IPS DF 4.7 (cell line): ENCODE measurements at regions not wholly inside any gene's neighbourhood (a gene's known extent, or its start where the extent isn't known, plus 50 kb on each side); places are given as distances from the start of the nearest gene placed in this dataset.
"Not testable (repeated sequence)": the region's sequence is repeated elsewhere in the genome, so short reads cannot be mapped to it uniquely, and the experiment has no call there.

ENCODE experiments used
- DNase-seq: peaks from one replicate; pipeline ENCODE4 v3.0.0-alpha.2; 2013; ENCODE audit warnings: low spot score; ENCODE audit errors: extremely low read depth

DNA sequence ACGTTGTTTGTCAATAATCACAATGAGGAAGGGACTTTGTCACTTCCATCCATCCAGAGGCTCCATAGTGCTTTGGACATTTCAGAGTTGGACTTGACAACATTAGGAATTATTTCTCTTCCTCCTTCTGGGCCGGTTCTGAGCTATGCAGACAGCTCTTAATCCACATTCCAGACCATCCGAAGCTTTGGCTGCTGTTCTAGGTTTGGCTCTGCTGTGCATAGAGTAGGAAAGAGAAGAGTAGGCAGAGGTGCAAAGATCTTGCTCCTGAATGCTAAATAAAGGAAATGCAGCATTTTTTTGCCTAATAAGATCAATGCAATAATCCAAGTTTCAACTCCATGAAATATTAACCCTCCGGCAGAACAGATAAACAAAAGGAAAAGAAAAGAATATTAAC, 216.3 kb upstream of the PRNP start:
- DNase-seq: no peak

DNA sequence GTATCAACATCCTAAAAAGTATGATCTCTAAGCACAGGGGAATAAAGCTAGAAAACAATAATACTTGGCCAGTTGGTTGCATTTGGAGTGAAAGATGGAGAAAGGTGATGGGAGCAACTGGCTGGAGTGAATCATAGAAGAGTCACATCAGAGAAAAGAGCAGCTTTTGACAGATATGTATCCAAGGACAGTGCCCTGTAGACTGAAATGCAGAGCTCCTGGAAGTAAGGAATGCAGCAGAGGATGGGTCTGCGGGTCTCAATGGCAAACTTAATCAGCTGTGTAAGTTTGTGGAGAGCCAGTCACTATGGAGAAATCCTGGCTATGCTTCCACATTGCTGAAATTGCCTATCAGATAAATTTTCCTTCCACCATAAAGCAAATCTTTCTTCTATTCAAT, 218.1 kb upstream of the PRNP start:
- no peak for DNase-seq

- DNase-seq: no peak
Observed at GRCh38 chr20:4465855-4466545, 216.9 kb upstream of the ADRA1D start.

DNA sequence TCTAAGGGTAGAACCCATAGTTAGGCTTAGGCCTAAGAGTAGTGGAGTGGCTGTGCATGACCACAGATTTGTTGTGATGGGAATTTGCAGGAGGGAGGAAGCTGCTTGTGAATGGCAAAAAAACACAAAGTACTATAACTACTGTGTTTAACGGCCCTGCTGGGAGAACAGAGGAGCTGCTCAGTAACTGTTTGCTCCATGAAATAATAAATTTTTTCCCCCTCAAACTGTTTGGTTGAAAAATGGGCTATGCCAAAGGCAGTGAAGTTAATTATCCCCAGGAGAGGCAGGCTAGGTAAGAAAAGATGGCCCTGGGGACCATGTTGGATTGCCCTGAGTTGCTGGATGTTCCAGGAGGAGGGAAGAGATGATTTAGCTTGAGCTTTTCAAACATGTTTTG, 216.1 kb upstream of the ADRA1D start:
- DNase-seq: no peak

DNA sequence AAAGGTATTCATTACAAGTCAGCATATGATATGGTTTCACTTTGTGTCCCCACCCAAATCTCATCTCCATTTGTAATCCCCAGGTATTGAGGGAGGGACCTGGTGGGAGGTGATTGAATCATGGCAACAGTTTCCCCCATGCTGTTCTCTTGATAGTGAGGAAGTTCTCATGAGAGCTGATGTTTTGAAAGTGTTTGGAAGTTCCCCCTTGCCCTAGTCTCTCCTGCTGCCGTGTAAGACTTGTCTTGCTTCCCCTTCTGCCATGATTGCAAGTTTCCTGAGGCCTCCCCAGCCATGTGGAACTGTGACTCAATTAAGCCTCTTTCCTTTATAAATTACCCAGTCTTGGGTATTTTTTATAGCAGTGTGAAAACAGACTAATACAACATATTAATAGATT, 213.7 kb upstream of the ADRA1D start:
- DNase-seq: not testable (repeated sequence)

DNA sequence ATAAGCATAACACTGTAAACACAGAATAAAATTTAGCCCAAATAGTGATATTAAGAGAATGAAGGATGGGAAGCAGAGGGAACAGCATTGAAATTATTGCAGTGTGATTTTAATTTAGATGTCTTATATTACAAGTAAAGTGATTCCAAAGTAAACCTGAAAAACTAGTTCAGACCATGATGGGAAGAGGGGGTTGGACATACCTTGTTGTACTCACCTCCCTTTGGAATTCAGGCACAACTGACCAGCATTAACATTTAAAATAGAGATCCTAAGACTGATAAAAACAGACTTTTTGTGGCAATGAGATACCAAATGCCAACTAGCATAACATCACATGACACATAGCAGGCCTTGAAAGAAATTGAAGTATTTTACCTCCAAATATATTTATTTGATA, 210.0 kb upstream of the ADRA1D start:
- DNase-seq: no peak

DNA sequence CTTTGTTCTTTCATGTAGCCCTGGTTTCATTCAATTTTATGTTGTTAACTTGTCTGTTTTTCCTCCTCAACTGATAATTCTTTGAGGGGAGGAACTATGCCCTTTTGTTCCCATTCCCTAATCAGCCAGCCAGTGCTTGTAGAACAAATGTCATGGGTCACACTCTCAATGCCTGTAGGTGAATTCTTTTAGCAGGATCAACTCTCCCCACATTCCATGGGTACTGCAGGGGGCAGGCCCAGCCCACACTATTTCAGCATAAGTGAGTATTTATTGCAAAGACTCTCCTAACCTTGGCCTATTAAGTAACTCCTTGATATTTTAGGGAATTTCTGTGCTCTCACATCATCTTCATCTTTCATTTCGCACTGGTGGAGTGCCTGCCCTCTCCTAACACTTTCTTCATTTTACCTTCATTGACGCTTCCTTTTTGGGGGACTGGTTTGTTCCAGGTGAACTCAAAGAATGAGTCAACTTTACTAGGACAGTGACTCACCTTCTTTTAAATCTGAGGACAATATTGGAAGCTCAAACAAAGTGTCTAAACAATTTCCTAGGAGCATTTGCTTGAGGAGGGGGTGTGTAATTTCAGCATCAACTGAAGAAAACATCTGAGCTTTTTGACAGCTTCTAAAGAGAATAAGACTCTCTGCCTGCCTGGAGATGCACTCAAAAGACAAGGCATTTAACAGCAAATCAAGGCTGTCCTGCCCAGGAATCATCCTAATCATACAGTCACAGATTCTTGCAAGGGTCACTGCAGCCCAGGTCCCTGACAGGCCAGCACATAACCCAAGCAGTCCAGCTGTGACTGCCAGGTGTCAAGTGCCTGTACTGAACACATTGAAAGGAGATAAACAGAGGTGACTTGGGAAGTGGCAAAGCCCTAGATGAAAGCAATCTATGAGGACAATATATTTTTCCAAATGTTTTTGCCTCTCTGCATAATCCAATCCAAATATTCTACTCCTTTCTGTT, 208.8 kb upstream of the ADRA1D start:
- DNase-seq: no peak

DNA sequence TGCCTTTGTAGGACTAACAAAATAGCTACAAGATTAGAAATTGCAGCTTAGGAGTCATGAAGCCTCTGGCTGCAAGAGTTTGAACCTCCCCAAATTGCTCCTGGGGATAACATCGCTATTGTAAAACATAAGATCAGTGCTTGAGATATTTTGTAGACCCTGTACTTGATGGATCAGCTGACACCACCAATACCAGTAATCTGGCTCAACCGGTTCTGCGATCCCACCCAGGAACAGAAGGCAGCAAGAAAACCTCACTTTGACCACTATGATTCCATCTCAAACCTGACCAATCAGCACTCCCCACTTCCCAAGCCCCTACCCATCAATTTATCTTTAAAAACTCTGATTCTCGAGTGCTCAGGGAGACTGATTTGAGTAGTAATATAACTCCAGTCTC, 206.9 kb upstream of the ADRA1D start:
- no peak for DNase-seq

DNA sequence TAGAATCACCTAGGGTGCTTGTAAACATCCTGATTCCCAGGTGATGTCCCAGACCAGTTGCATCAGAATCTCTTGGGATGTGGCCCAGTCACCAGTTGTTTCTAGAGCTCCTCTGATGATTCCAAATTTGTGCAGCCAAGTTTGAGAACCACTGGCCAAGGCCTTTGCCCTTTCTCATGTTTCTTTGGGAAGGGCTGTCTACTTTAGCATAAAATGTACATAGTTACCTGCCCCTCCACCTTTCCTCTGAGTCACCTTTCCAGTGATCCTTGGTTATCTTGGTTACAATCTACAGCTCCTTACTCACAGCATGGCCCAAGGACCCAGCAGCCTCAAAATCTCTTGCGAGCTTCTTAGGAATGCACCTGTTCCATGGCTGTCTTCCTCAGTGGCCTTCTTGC, 206.2 kb upstream of the ADRA1D start:
- DNase-seq: no peak

DNA sequence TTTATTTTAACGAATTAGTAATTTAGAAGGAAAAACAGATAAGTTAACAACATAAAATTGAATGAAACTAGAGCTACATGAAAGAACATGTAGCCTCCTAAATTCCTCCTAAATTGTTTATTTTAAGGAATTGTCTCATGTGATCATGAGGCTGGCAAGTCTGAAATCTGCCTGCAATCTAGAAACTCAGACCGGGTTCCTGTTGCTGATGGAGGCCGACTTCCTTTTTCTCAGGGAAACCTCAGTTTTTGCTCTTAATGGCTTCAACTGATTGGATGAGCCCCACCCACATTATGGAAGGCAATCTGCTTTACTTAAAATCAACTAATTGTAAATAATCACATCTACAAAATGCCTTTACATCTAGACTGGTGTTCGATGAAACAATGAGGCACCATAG, 205.0 kb upstream of the ADRA1D start:
- no peak for DNase-seq

- no peak for DNase-seq
Observed at GRCh38 chr20:4453359-4453758, 204.3 kb upstream of the ADRA1D start.

GRCh38 chr20:4451487-4452081, 202.5 kb upstream of the ADRA1D start:
- DNase-seq: no peak

DNA sequence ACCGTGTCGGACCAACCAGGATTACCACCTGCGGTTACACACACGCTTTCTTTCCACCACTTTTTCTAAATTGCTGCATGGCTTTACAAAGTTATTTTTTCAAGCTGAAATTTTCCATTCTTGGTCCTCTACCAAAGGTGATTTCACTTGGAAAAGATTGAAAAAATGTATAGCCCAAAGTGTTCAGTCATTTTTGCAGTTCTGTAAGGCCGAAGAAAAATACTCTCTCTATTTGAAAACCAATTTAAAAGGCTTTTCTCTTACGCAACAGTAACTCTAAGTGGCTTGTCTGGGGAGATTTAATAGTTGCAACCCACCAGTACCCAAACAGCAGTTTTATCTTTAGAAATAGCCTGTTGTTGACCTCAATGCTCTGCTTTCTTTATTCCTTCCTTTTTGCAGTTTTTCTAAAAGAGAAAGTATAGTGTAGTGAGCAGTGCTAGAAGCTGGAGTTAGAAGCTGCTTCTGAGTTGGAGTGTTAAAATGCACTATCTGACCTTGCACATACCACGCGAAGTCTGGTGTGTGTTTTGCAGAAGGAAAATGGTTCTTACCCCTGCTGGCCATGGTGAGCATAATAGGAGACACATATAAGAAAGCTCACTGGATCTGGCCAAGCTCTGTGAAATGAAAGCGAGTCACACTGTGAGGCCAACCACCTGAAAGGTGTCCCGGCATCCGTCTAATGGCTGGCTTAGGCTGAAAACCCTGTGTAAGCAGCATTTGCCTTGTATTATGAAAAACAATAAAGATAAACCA, 201.0 kb upstream of the ADRA1D start:
- DNase-seq: no peak

DNA sequence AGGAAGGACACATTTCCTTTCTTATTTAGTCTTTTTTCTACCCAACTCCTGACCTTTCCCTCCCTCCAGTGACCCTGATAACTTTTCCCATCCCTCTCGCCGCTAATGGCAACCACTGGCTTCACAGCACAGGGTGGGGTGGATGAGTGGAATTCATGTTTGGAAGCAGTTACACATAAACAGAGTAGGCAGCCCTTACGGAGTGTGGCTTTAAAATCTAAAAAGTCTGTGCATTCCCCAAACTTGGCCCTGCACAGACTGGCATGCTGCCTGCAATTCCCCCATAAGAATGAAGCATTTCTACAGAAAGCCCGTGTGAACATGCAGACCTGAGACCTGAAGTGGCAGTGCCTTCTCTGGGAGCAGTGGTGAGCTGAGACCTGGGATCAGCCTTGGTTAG, 196.7 kb upstream of the ADRA1D start:
- DNase-seq: no peak

DNA sequence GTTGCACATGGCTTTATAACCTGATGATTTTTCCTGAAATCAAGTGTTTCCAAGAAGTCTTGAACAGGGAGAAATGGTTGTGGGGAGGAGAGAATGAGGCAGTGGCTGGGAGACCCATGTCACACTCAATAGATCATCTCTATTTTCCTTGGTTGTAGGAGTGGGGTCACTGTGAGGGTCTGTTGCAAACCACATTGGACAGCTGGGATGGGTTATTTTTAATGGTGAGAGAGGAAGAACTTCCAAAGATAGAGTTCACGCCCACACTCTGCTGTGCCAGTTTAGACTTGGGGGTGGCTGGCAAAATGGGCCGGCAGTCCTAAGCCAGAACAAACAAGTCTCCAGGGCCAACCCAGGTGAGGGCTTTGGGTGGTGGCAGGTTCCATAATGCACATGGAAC, 196.2 kb upstream of the ADRA1D start:
- no peak for DNase-seq

DNA sequence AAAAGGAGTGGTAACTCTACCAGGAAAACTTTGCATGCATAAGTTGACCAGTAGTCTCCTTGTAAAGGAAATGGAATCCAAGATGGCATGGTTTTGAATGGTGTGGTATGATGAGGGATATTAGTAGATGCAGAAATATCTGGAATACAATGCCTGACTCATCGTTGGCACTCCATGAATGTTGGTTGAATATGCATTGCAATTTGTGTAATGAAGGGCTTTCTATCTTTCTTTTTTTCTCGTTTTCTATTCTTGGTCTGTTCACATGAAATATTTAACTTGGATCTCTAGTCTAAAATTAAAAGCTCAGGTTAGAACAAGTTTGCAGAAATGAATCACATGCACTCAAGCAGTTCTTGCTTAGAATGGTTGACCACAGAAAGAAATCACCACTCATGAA, 195.3 kb upstream of the ADRA1D start:
- DNase-seq: no peak

DNA sequence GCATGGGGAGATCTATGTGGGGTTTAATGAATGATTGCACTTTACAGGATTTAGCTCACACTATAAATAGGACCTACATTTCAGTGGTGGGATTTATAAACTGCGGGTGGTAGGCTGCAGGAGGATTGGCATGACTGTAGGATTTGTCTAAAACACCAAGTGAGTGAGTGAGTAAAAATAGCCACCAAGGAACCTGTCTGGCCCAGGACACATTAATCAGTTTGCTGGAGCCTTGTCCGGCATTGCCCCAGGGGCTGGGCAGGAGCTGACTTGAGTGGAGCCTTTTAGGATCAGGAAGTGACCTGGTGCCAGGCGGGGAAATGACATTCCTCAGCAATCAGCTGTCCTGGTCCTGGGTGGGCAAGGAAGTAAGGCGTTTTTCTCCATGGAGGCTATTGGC, 193.9 kb upstream of the ADRA1D start:
- DNase-seq: no peak

- DNase-seq: no peak
Observed at GRCh38 chr20:4441871-4442270, 192.8 kb upstream of the ADRA1D start.

DNA sequence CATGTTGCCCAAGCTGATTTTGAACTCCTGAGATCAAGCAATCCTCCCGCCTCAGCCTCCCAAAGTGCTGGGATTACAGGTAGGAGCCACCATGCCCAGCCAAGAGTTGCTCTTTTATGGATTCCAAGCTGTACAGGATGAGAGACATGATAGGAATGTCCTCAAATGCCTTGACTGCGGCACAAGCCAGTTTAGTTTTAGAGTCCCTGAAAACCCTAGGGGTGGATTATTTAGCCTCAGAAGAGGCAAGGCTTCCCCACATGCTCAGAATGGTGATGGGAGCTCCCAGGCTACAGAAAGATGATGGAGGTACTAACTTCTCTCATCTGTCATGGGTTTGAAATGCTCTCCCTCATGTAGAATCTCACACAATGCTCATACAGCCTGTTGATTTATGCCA, 192.1 kb upstream of the ADRA1D start:
- DNase-seq: no peak

DNA sequence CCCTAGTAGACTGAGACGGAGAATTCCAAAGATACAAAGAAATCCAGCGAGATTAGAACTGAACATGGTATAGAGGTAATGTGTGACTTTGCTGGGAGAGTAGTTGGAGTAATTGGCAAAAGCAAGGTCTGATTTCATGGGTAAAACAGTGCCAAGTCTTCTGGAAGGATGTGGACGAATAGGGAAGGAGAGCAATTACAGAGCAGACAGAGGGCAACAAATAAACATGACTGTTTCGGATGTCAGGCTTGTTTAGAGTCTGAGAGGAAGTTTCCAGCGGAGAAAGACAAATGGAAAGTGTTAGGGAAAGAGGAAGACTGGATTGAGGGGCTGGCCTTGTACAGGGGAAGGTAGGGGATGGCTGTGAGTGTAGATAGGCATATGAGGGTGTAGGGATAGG, 190.4 kb upstream of the ADRA1D start:
- DNase-seq: no peak

DNA sequence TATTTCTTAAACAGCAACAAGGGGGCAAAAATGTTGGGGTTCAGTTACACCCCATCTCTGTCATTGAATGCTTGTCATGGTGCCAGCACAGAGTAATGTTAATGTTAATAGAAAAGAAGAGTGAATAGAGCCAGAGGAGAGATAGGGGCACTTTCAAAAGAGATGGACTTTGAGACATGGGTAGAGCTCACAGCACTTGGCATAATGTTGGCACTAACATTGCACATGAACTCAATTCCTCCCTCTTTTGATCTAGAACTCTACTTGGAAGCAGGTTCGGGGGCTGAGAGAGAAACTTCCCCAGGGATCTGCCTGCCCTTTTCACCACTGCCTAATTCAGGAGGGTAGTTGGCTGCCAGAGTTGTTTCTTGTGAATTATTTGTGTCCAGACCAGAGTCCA, 188.0 kb upstream of the ADRA1D start:
- no peak for DNase-seq
